ENCODE measurements at regions not wholly inside any gene's neighbourhood (a gene's known extent, or its start where the extent isn't known, plus 50 kb on each side); places are given as distances from the start of the nearest gene placed in this dataset.

DNA sequence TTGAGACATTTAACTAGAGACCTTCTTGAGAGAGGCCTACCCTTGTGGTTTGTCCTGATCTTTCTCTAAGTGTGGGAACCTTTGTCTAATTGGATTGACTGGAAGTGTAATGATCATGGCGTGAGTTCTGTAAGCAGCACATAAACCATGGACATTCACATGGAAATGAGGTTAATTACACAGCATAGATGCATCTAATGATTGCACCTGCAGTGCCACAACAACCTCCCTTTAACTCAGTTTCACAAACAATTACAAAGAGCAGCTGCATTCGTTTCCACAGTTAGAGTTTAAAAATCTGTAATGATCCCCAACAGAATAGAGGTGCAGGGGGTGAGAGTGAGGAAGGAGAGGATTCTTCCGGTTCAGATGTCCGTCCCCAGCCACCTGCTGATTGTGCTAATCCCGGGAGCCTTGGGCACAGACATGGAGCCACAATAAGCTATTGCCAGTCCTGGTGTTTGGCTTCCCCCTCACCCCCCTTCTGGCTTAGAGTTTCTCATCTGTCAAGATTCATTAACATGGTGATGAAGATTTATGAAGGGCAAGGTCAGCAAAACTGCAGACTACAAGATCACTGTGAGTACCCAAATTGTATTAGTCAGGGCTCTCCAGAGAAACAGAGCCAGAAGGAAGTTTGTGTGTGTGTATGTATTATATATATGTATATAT is 659.2 kb upstream of the SOX9 start:
- TF ChIP-seq, protein P1, sequence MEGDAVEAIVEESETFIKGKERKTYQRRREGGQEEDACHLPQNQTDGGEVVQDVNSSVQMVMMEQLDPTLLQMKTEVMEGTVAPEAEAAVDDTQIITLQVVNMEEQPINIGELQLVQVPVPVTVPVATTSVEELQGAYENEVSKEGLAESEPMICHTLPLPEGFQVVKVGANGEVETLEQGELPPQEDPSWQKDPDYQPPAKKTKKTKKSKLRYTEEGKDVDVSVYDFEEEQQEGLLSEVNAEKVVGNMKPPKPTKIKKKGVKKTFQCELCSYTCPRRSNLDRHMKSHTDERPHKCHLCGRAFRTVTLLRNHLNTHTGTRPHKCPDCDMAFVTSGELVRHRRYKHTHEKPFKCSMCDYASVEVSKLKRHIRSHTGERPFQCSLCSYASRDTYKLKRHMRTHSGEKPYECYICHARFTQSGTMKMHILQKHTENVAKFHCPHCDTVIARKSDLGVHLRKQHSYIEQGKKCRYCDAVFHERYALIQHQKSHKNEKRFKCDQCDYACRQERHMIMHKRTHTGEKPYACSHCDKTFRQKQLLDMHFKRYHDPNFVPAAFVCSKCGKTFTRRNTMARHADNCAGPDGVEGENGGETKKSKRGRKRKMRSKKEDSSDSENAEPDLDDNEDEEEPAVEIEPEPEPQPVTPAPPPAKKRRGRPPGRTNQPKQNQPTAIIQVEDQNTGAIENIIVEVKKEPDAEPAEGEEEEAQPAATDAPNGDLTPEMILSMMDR (IDR thresholded peaks at IDR 0.05; ENCODE audit: insufficient read depth, low read length), result no peak
- TF ChIP-seq POLR2AphosphoS5 (IDR thresholded peaks at IDR 0.05; ENCODE audit: low read depth) (no peak), SPI1 (IDR thresholded peaks at IDR 0.05; ENCODE audit: borderline replicate concordance, low read depth) (no peak)

All from HL-60 (cell line).